HG03196 (cell line): ENCODE measurements at regions not wholly inside any gene's neighbourhood (a gene's known extent, or its start where the extent isn't known, plus 50 kb on each side); places are given as distances from the start of the nearest gene placed in this dataset.
"Not testable (repeated sequence)": the region's sequence is repeated elsewhere in the genome, so short reads cannot be mapped to it uniquely, and the experiment has no call there.

Experiments
- ATAC-seq: cut with Tn5 transposase; IDR thresholded peaks from one replicate; pipeline ENCODE4 v1.9.1; 2021; ENCODE audit not compliant: unreplicated experiment

DNA sequence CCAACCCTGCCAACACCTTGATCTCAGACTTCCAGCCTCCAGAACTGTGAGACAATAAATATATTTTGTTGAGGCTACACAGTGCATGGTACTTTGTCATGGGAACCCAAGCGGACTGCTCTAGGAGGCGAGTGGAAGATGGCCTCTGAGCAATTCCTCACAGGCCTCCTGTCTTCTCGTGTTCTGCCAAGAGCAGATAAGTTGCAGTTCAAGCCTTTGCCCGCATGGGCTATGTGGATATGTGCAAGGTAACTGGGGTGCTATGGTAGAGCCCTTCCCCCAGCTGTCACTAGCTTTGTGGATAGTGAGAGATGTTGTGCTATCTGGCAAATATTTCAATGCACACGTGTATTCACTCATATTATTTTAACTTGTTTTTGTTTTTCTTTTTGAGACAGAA, 156.0 kb upstream of the BCOR start:
- no peak for ATAC-seq

DNA sequence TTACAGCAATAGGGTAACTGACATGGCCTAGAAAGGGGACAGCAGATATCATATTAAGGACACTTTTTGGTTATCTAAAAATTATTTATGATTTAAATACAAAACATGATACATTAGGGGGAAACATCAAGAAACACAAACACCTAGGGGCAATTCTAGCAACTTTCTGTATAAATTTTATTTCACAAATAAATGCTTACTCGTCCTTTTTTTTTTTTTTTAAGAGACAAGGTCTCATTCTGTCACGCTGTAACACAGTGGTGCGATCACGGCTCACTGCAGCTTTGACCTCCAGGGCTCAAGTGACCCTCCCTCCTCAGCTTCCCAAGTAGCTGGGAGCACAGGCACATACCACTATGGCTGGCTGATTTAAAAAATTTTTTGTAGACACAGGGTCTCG, 151.8 kb upstream of the BCOR start:
- no peak for ATAC-seq

DNA sequence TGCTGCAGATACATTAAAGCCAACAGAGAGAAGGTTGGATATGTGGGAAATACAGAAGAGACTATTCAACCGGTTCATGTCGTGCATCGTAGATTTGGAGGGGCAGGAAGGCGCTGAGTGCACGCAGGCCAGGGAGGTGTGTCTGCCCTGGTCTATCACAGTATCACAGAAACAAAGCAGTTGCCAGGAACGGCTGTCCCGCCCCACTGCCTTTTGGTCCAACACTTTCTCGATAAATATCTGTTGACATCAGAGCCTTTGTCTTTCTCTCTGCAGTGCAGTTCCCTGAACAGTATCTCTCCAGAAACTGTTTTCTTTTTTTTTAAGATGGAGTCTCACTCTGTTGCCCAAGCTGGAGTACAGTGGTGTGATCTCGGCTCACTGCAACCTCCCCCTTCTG, 151.1 kb upstream of the BCOR start:
- ATAC-seq: no peak

DNA sequence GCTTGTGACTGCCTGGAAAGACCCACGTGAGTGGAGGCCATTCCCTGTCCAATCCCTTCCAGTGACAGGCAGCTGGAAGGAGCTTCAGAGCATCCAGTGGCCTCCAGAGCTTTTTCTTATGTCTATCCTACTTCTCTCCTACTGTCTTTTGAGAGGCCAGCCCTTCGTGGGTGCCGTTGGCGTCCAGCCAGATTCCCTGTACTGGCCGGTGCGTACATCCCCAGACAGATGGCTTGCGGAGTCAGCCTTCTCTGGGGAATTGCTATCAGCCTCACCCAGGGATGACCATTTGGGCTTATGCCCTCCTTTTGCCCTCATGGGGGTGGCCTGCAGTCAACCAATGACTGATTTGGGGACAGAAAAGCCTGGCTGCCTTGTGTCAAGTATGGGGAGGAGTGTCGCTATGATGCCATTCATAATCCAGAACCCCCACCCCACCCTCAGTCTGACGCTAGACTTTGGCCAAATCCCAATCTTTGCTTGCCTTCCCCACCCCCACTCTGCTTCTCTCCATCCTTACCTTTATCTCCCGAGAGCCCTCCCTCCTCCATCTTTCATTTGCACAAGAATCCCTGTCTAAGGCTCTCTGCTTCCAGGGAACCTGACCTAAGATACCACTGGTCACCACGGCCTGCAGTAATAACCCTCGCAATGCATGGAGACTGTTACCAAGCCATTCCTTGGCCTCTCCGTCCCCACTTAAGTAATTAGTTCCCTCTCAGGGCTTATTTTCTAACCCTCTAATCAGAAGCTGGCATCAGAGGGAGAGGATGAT, 150.3 kb upstream of the BCOR start:
- no peak for ATAC-seq

DNA sequence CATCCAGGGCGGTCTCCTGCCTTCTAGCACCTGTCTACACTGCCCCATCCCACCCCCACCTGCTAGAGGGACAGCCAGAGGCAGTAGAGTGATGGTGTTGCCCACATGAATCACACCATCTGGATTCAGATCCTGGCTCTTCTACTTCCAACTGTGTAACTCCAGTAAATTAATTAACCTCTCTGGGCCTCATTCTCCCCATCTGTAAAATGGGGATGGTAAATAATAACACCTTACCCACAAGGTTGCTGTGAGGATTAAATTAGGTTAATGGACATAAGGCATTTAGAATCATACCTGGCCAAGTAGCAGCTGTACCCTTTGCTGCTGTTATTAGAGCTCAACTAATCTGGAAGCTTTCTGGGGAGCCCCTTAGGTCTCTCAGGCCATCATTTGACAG, 149.6 kb upstream of the BCOR start:
- no peak for ATAC-seq

DNA sequence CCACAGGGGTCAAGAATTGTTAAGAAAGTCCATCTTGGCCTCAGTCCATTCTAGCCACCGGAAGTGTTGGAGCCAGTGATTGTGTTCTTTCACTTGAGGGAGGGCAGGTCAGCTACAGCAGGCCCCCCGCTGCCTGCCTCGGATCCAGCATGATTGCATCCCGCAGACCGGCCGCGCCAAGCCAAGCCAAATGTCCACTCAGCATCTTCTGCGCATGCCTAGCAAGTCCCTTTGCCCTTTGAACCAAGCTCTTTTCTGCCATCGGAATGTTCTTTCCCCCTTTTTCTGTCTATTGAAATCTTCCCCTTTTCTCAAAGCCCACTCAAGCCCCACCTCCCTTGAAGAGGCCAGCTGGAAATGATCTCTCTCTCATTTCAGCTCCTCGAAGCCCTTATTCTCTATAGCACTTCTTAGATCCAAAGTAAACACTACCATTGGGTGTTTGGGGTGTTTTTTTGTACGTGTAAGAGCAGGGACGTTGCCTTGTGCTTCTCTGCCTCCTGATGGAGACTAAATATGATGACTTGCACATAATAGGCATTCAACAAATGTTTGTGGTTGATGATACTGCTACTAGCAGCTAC, 147.8 kb upstream of the BCOR start:
- no peak for ATAC-seq

DNA sequence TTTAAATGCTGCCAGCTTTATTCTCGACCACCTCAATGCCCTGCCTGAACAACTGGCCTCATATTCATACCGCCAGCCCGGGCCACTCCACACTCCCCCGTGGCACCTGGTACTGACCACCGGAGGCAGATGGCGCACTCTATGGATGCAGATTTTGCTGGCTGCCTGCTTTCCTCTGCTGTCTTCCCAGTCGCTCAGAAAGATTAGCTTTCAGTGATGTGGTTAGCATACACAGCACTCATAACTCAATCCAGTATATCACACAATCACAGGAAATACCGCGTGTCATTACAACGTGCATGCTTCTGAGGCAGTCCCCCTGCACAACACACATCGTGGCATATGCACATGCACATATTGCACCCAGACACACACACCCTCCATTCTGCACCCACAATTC, 147.2 kb upstream of the BCOR start:
- ATAC-seq: no peak

DNA sequence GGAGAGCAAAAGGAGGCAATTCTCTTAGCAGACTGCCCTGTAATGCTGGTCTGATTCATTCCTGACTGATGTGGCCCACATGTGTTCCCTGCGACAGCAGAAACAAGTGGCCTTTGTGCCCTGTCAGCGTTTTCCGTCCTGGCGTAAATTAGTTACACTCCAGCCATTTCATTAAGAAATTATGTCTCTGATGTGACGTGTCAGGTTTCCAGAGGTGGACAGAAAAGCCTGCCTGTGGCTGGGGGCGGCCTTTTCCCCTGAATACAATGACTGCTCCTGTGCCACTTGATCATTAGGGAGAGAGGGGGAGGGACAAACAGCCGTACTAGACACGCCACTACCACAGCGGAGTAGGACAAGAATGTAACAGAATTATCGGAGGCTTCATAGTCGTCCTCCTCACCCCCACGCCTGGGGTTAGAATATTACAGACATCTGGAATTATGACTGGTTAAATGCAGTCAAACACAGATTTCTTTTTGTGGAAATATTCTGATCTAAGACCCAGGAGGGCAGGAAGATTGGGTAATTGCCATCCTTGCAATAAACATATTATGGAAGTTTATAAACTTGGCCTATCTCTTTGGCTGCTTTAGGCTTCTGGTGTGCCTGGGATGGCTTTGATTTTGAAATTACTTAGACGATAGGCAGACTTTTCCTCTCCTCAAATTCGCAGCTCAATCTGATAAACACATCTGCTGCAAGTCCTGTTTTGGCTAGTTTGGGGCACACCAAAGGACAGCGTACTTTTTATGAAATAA, 146.2 kb upstream of the BCOR start:
- ATAC-seq: no peak

DNA sequence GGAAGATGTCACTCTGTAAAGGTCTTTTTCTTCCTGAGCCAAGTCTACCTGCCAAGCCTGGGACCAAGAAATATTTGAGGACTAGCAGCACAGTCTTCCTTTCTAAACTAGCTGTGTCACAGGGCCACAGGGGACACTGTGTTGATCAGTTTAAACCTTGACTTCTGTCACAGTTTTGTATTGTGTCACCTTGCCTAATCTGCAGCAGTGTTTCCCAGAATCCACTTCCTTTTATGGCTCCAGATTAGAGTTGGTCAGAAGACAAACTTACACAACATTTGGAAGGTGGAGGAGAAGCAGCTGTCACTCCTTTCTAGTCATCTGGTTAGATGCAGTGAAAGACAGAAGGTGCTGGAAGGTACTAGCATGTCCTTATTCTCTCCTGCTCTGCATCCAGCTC, 143.1 kb upstream of the BCOR start:
- ATAC-seq: no peak

DNA sequence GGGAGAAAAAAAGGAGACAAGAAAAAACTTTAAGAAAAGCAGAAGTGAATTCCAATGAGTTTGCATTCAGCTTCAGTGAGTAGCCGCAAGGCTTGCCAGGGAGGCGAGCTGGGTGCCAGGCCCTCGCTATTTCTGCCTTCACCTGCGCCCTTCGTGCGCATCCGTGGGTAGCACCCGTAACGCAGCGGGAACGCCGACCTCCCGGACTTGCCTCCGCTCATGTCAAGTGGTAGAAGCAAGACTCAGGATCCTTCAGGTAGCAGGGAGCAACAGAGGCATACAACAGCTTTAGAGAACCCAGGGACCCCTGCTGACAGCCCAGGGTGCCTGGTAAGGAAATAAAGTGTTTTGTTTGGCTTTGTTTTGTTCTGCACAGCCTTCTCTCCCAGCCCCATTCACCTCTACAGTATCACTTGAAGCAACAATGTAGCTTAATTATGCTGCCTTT, 140.0 kb upstream of the BCOR start:
- no peak for ATAC-seq

DNA sequence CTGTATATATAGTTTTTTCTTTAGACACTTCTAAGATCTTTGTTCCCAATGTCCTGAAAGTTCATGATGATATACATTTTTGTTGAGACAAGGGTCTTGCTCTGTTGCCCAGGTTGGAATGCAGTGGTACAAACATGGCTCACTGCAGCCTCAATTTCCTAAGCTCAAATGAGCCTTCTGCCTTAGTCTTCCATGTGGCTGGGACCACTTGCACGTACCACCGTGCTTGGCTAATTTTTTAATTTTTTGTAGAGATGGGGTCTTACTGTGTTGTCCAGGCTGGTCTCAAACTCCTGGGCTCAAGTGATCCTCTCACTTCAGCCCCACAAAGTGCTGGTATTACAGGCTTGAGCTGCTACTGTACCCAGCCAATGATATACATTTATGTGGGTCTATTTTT, 132.9 kb upstream of the BCOR start:
- ATAC-seq: no peak

DNA sequence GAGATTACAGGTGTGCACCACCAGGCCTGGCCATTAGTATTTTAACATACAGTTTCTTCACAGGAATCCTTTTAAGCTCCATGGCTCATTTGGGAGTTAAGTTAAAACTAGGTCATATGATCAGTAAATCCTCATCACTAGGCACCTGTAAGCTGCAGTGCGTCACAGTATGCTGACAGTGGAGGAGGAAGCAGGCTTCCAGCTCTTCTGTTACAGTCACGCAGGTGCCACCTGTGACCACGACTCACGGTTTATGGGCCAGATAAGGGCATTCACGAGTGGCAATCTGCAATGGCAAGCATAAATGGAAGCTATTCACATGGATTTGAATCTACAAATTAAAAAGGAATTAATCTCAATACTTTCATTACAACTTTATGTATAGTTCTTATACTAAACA, 129.4 kb upstream of the BCOR start:
- no peak for ATAC-seq

DNA sequence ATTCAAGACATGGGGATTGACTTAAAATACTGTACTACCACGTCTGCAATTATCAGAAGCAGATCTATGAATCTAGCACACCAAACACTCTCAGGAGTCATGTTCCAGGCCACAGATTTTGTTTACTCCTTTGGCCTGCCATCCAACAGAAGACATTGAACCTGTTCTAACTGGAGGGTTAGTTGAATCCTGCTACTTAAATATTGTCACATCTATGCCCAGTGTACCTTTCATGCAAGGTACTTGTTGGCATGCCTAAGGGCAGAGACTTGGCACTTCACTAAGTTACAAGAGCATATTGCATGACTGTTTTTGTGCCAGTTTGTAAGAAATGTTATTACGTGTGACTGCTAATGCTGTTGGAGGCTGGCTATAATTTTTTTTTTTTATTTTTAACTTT, 126.9 kb upstream of the BCOR start:
- ATAC-seq: no peak

DNA sequence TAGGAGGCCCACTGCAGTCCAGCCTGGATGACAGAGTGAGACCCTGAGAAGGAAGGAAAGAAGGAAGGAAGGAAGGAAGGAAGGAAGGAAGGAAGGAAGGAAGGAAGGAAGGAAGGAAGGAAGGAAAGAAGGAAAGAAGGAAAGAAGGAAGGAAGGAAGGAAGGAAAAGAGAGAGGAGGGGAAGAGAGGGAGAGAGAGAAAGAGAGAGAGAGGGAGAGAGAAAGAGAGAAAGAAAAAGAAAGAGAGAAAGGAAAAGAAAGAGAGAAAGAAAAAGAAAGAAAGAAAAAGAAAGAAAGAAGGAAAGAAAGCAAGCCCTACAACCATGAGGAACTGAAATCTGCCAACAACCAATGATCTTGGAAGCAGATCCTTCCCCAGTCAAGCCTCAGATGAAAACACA, 124.9 kb upstream of the BCOR start:
- not testable (repeated sequence) for ATAC-seq

DNA sequence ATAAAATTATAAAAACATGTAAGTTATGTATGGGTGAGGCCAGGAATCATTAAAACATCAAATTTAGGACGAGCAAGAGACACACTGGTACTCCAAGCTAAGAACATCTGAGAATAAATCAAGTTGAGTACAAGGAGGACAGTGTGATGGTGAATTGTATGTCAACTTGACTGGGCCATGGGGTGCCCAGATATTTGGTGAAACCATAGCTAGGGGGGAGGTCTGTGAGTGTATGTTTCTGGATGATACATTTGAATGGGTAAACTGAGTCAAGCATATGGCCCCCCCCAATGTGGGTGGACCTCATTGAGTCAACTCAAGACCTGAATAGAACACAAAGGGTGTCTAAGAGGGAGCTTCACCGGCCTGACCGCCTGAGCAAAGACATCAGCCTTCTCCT, 115.3 kb upstream of the BCOR start:
- ATAC-seq: no peak

DNA sequence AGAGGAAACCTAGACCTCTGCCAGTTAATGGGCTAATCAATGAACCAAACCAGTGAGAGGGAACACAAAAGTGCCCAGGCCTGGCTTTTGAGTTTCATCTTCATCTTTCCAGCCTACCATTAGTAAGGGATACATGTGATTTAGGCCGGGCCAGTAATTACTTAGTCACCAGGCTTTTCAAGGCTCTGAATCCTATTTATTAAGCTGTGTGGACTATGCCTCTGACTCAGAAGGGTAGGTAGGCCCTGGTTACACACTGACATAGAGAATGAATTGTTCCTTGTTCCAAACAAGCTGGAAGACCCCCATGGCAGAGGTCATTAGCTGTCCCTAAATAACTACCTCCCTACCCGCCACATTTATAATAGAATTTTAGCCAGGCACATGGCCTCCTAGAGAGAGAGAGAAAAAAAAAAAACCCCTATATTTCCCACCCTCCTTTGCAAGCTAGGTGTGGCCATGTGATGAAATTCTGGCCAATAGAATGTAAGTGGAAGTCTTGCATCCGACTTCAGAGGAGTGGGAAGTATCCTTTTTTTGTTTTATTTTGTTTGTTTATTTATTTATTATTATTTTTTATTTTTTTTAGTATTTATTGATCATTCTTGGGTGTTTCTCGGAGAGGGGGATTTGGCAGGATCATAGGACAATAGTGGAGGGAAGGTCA, 112.3 kb upstream of the BCOR start:
- ATAC-seq: no peak

DNA sequence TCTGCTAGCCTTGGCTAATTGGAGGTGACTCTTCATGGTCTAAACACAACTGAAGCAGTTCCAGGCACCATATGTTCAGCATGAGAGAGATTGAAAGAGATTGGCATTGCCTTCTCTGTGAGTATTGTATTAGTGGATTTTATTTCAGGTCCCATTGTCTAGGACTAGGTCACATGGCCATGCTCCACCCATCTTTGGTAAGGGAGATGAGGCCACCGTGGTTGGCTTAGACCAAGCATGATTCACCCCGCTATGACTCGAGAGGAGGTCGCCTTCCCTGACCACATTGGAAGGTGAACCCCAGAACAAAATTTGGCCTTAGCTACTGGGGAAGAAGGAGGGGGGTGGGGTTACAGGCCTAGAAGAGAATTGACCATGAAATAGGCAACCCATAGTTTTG, 109.9 kb upstream of the BCOR start:
- ATAC-seq: no peak

DNA sequence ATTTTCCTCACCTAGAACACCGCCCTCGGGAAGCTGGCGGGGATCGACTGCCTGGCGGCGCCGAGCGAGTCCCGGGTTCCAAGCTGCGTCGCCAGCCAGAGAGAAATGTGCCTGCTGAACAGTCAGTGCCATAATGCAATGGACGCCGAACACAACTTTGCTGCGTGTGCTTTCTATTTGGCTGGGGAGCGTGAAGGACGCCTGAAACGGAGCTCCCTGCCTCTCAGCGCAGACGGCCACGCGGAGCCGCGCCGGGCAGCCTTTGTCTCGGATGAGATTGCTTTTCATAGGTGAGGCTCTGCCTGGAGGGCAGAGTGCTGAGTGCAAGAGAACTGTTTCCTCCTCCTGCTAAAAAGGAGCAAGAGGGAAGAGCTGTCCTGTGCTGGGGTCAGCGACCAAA, 107.7 kb upstream of the BCOR start:
- ATAC-seq: no peak

DNA sequence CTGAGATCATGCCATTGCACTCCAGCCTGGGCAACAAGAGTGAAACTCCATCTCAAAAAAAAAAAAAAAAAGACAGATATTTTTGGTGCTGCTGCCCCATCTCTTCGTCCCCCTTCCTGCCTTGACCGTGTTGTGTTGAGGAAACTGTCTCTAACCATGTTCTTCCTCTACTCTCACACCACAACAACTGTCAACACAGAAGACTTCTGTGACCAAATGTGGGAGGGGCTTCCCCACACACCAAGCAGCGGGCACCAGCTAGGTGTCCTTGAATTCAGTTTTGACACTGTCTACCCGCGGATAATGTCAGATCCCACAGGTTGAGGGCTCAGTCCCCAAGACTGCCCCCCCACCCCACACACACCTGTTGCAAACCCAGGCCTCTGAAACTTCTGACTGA, 104.7 kb upstream of the BCOR start:
- no peak for ATAC-seq

DNA sequence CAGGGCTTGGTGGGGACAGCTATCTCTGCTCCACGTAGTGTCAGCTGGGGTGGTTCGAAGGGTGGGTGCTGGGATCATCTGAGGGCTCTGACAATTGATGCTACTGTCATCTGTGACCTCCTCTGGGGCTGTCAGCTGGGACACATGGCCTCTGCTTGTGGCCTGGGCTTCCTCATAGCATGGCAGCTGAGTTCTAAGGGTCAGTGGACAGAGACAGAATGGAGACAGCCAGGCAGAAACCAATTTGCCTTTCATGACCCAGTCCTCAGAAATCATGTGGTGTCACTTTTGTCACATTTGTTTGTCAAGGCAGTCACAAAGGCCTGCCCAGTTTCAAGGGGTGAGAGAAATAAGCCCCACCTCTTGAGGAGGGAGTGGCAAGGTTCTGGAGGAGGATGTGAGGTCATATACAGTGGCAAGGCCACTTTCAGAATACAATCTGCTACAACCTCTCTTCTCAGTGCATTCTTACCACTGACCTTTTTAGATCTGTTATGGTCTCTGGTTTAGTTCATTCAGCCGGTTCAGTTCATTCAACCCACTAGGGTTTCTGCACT, 103.6 kb upstream of the BCOR start:
- ATAC-seq: peak; percentile 59

DNA sequence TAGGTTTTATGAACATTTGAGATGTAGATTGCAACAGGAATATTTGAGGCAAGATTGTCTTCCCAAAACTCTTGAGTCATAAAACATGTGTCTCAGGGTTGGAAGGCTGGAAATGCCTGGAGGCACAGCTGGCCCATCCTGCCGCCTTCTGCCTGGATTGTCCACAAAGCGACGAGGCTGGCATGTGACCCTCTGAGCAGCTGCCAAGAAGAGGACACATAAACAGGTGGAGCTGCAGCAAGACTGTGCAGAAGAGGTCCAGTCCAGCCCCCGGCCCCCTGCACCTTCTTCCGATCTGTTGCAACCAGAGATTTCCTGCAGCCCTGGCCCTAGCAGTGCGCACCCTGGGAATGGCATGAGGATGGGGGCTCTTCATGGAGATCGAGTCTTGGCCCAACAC, 101.9 kb upstream of the BCOR start:
- ATAC-seq: no peak
